HL-60/S4 (cell line): ENCODE measurements at regions not wholly inside any gene's neighbourhood (a gene's known extent, or its start where the extent isn't known, plus 50 kb on each side); places are given as distances from the start of the nearest gene placed in this dataset.

Source experiments
- in situ Hi-C: fragments of 300-500 bp; cut with MboI; formaldehyde crosslinking; loops from 2 replicates; pipeline ENCODE4 v1.14.3; 2022; ENCODE audit warnings: low sequenced_read_pairs

GRCh38 chr14:60563113-60563512, 54.2 kb downstream of the SIX6 start:
- in situ Hi-C loops: loop anchor here (25.0 kb wide), 2 partner anchors 376 to 501 kb away; no protein-coding TSS in a partner anchor

- in situ Hi-C loops: loop anchor here (25.0 kb wide), 2 partner anchors 378 to 503 kb away; no protein-coding TSS in a partner anchor
Measured at GRCh38 chr14:60565211-60565610, 56.3 kb downstream of the SIX6 start.

- in situ Hi-C loops: loop anchor here (25.0 kb wide), 2 partner anchors 379 to 504 kb away; no protein-coding TSS in a partner anchor
Measured at GRCh38 chr14:60566101-60566500, 57.2 kb downstream of the SIX6 start.

GRCh38 chr14:60573943-60574495, 65.1 kb downstream of the SIX6 start:
- in situ Hi-C loops: loop anchor here (25.0 kb wide), 2 partner anchors 387 to 512 kb away; no protein-coding TSS in a partner anchor

GRCh38 chr14:60575008-60575407, 66.1 kb downstream of the SIX6 start:
- in situ Hi-C loops: no loop called here

GRCh38 chr14:60585676-60586075, 63.6 kb downstream of the SIX1 start:
- in situ Hi-C loops: no loop called here

- in situ Hi-C loops: no loop called here
Measured at GRCh38 chr14:60589442-60589841, 59.8 kb downstream of the SIX1 start.

GRCh38 chr14:60590991-60591414, 58.3 kb downstream of the SIX1 start:
- in situ Hi-C loops: no loop called here
